HG02938 (cell line): ENCODE measurements at regions not wholly inside any gene's neighbourhood (a gene's known extent, or its start where the extent isn't known, plus 50 kb on each side); places are given as distances from the start of the nearest gene placed in this dataset.
"Not testable (repeated sequence)": the region's sequence is repeated elsewhere in the genome, so short reads cannot be mapped to it uniquely, and the experiment has no call there.

Experiments
- ATAC-seq: cut with Tn5 transposase; IDR thresholded peaks from one replicate; pipeline ENCODE4 v1.9.1; 2021; ENCODE audit warnings: mild to moderate bottlenecking, moderate library complexity; ENCODE audit not compliant: unreplicated experiment

GRCh38 chr21:17159697-17160096 lies 353.1 kb upstream of the CXADR start:
- no peak for ATAC-seq

- ATAC-seq: no peak
Observed at GRCh38 chr21:17185674-17186073, 327.2 kb upstream of the CXADR start.

- ATAC-seq: no peak
Observed at GRCh38 chr21:17189963-17190362, 322.9 kb upstream of the CXADR start.

GRCh38 chr21:17191346-17191993 lies 321.4 kb upstream of the CXADR start:
- no peak for ATAC-seq

- no peak for ATAC-seq
Observed at GRCh38 chr21:17195351-17195750, 317.5 kb upstream of the CXADR start.

- no peak for ATAC-seq
Observed at GRCh38 chr21:17195976-17196375, 316.9 kb upstream of the CXADR start.

- ATAC-seq: no peak
Observed at GRCh38 chr21:17196623-17197022, 316.2 kb upstream of the CXADR start.

- ATAC-seq: no peak
Observed at GRCh38 chr21:17197996-17198395, 314.8 kb upstream of the CXADR start.

GRCh38 chr21:17200250-17200649 lies 312.6 kb upstream of the CXADR start:
- no peak for ATAC-seq

GRCh38 chr21:17201741-17202260 lies 311.0 kb upstream of the CXADR start:
- ATAC-seq: no peak

GRCh38 chr21:17214801-17215200 lies 298.0 kb upstream of the CXADR start:
- ATAC-seq: no peak

GRCh38 chr21:17219050-17219449 lies 293.8 kb upstream of the CXADR start:
- not testable (repeated sequence) for ATAC-seq

- no peak for ATAC-seq
Observed at GRCh38 chr21:17231124-17231523, 281.7 kb upstream of the CXADR start.

GRCh38 chr21:17231771-17232170 lies 281.1 kb upstream of the CXADR start:
- no peak for ATAC-seq

GRCh38 chr21:17238468-17238867 lies 274.4 kb upstream of the CXADR start:
- ATAC-seq: no peak

- no peak for ATAC-seq
Observed at GRCh38 chr21:17250778-17251241, 262.0 kb upstream of the CXADR start.

- no peak for ATAC-seq
Observed at GRCh38 chr21:17257784-17258183, 255.1 kb upstream of the CXADR start.

GRCh38 chr21:17264182-17264581 lies 248.7 kb upstream of the CXADR start:
- no peak for ATAC-seq

GRCh38 chr21:17269760-17270159 lies 243.1 kb upstream of the CXADR start:
- ATAC-seq: no peak

- ATAC-seq: no peak
Observed at GRCh38 chr21:17270229-17270628, 242.6 kb upstream of the CXADR start.

GRCh38 chr21:17279663-17280062 lies 233.2 kb upstream of the CXADR start:
- ATAC-seq: no peak

GRCh38 chr21:17293016-17293562 lies 219.8 kb upstream of the CXADR start:
- not testable (repeated sequence) for ATAC-seq

- ATAC-seq: no peak
Observed at GRCh38 chr21:17295997-17296396, 216.8 kb upstream of the CXADR start.
